ENCODE measurements at regions not wholly inside any gene's neighbourhood (a gene's known extent, or its start where the extent isn't known, plus 50 kb on each side); places are given as distances from the start of the nearest gene placed in this dataset.

DNA sequence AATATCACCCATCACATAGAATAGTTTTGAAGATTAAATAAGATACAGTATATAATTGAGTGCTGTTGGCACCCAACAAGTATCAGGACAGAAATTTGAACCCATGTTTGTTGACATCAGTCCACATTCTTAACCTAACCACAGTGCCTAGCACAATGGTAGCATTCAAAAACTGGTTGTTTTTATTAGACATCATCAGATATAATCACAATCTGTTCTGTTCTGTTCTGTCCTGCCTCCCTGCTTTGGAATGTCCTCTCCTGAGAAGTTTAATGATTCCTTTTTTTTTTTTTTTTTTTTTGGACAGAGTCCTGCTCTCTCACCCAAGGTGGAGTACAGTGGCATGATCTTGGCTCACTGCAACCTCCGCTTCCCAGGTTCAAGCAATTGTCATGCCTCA, 476.6 kb downstream of the RMST start:
- Histone ChIP-seq H3K79me2 (ENCODE audit: control insufficient read depth, insufficient read depth, low read length) (no peaks in the 10 kb centered on the region), H3K9me3 (replicated peaks; ENCODE audit: control insufficient read depth, insufficient read depth, low read depth, low read length) (0 out of 2 replicates have a peak, but pooled peaks cover 3% of the 10 kb centered on the region), H4K20me1 (replicated peaks; ENCODE audit: control insufficient read depth, insufficient read depth, low read length) (no peaks in the 10 kb centered on the region), H3K27me3 (ENCODE audit: control insufficient read depth in 2 of 2, insufficient read depth in 2 of 2, low read length in 2 of 2) (no peaks in the 10 kb centered on the region), H3K9ac (ENCODE audit: insufficient read depth in 1 of 2, low read depth in 2 of 2, low read length in 2 of 2) (no peak overlapping the region), H2AFZ (ENCODE audit: low read depth, low read length) (no peak overlapping the region), H3K27ac (ENCODE audit: extremely low read depth, low read depth, low read length) (no peak overlapping the region), H3K36me3 (ENCODE audit: control insufficient read depth, insufficient read depth, low read length) (no peaks in the 10 kb centered on the region), H3K9me1 (ENCODE audit: control insufficient read depth, insufficient read depth, low read length) (no peaks in the 10 kb centered on the region), H3K4me2 (ENCODE audit: insufficient read depth, low read length) (no peak overlapping the region), H3K4me1 (replicated peaks in 1 of 2; ENCODE audit: control insufficient read depth in 2 of 2, insufficient read depth in 2 of 2, low read length in 2 of 2) (no peaks in the 10 kb centered on the region), H3K4me3 (no peak overlapping the region)
- ATAC-seq: no peak
- in situ Hi-C loops (cut with MboI) (no loop called here), intact Hi-C loops (cut with micrococcal nuclease) (no loop called here)
- BruUV-seq (replicated peaks): no TSS peak
- FAIRE-seq: no peak
- DNase-seq (ENCODE audit: extremely low read depth in 1 of 4, low spot score in 3 of 4): no peak
- TF ChIP-seq CTBP1 (IDR thresholded peaks at IDR 0.05; ENCODE audit: borderline replicate concordance): no peak
- TF ChIP-seq FUS (optimal IDR thresholded peaks at IDR 0.05; ENCODE audit: low read depth, low read length): no peak
- TF ChIP-seq ZKSCAN8 (CRISPR knock-in tag; IDR thresholded peaks at IDR 0.05): no peak
- TF ChIP-seq, protein P1, sequence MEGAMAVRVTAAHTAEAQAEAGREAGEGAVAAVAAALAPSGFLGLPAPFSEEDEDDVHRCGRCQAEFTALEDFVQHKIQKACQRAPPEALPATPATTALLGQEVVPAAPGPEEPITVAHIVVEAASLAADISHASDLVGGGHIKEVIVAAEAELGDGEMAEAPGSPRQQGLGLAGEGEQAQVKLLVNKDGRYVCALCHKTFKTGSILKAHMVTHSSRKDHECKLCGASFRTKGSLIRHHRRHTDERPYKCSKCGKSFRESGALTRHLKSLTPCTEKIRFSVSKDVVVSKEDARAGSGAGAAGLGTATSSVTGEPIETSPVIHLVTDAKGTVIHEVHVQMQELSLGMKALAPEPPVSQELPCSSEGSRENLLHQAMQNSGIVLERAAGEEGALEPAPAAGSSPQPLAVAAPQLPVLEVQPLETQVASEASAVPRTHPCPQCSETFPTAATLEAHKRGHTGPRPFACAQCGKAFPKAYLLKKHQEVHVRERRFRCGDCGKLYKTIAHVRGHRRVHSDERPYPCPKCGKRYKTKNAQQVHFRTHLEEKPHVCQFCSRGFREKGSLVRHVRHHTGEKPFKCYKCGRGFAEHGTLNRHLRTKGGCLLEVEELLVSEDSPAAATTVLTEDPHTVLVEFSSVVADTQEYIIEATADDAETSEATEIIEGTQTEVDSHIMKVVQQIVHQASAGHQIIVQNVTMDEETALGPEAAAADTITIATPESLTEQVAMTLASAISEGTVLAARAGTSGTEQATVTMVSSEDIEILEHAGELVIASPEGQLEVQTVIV (CRISPR knock-in tag; IDR thresholded peaks at IDR 0.05; ENCODE audit: borderline replicate concordance): no peak
- TF ChIP-seq NELFE (IDR thresholded peaks at IDR 0.05; ENCODE audit: insufficient read depth, insufficient read length): no peak
- 0% methylated on average over 1 of the region's 1 CpG for WGBS (ENCODE audit: insufficient coverage, low coverage, missing lambda C conversion rate)
- POLR2A ChIA-PET: no interaction called here
- CTCF ChIA-PET (ENCODE audit: low intra/inter-chr PET ratio): no interaction called here

Measured in K562 (cell line).